ENCODE measurements at regions not wholly inside any gene's neighbourhood (a gene's known extent, or its start where the extent isn't known, plus 50 kb on each side); places are given as distances from the start of the nearest gene placed in this dataset.
A peak's percentile ranks its signal among the peaks of the same experiment; 100 is the strongest.

DNA sequence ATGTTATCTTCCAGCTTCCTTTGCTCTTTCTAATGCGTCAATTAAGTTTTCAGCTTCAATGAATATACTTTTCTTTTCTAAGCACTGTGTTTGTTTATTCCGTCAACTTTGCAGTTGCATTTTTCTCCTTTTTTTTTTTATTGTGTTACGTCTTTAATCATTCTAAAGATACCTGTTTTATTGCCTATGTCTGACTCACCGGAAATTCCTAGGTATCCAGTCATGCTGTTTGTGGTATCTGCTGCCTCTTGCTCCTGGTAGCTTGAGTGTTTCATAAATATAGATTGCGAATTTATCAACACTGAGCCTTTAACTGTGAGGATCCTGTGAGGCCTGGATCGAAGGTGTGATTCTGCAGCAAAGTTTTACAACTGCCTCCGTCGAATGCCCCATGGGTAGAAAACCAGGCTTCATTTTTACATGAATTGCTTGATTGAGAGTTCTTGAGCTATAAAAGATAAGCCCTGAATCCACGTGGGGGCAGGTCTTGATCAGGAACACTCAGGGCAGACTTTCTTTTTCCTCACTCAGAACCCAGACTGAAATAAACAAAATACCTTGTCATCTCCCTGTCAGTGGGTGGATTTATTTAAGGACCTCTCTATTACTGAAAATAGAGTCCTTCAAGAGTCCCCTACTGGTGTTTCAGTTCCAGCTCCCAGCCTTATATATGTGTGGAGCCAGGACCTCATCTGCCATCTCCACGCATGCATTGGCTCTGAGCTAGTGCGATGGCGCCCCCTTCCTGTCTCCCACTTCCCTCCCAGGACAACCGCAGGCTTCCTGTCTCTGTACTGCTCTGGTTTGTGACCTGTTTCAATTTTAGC lies 60.1 kb upstream of the LRRC1 start:
- DNase-seq (peak in 1 of 3 donors; percentile 36), ATAC-seq (peak; percentile 53 to 60 (median 60))
- TF ChIP-seq, protein P1, sequence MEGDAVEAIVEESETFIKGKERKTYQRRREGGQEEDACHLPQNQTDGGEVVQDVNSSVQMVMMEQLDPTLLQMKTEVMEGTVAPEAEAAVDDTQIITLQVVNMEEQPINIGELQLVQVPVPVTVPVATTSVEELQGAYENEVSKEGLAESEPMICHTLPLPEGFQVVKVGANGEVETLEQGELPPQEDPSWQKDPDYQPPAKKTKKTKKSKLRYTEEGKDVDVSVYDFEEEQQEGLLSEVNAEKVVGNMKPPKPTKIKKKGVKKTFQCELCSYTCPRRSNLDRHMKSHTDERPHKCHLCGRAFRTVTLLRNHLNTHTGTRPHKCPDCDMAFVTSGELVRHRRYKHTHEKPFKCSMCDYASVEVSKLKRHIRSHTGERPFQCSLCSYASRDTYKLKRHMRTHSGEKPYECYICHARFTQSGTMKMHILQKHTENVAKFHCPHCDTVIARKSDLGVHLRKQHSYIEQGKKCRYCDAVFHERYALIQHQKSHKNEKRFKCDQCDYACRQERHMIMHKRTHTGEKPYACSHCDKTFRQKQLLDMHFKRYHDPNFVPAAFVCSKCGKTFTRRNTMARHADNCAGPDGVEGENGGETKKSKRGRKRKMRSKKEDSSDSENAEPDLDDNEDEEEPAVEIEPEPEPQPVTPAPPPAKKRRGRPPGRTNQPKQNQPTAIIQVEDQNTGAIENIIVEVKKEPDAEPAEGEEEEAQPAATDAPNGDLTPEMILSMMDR (IDR thresholded peaks at IDR 0.05), result peak in 3 of 4 donors; percentile 13 to 37 (median 24)
- TF ChIP-seq POLR2A (IDR thresholded peaks at IDR 0.05), result no peak
- Histone ChIP-seq H3K36me3 (no peaks in the 10 kb centered on the region), H3K9me3 (no peaks in the 10 kb centered on the region), H3K4me1 (no peaks in the 10 kb centered on the region), H3K27me3 (no peaks in the 10 kb centered on the region), H3K4me3 (no peak overlapping the region), H3K27ac (no peak overlapping the region)
- intact Hi-C loops (cut with DNase I), result no loop called here
- WGBS (ENCODE audit: insufficient coverage, low coverage, low lambda C conversion rate, missing lambda C conversion rate), result 54% methylated on average over 13 of the region's 13 CpGs

DNA sequence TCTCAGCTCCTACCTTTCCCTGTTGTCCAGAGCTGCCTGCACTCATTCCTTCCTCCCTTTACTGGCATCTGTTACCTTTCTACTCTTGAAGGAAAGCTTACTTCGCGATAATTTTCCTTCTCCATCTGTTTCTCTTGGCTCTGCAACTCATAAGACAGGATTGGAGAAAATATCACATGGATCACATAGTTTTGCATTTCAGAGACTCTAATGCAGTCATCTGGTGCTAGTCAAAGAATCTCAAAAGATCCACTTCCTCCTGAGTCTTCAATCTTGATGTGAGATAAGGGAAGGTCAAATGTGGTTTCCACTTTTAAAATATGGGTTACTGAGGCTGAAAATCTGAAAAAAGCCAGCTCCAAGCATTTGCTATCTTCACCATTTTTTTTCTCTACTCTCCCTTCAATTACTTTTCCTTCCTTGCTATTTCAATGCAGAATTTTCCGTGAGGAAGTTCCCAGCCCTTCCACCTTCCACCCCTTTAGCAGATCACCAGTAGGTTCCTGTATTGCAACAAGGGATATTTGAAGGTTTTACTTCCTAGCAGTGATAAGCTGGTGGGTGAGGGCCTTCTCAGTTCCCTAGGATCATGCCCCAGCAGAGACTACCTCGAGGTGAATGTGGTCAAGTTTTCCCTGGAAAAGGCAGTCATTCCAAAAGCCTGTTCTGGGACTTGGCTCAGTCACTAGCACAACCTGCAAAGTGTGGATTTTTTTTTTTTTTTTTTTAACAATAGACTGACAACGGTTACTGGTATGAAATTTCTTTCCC lies 62.8 kb upstream of the LRRC1 start:
- no peak for TF ChIP-seq POLR2A (IDR thresholded peaks at IDR 0.05)
- TF ChIP-seq, protein P1 (IDR thresholded peaks at IDR 0.05), result no peak
- intact Hi-C loops (cut with DNase I), result no loop called here
- no peaks in the 10 kb centered on the region for H3K36me3 ChIP-seq

DNA sequence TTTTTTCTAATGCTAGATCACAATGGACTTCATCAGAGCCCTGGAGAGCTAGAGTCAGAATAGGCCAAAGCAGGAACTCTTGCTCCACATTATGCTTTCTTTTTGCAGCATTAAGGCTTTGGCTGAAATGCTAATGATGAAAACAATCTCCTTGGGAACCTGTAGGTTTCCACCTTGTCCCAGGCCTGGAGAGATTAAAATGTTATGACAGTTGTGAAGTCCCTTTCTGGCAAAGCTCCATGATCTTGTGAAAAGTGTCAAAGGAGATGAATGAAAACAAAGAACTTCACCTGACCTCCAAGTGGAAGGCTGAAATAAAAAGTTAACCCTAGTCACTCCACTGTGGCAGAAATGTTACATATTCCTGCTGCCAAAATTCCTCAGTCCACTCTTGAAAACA lies 64.0 kb upstream of the LRRC1 start:
- Histone ChIP-seq H3K27ac (no peak overlapping the region), H3K27me3 (no peaks in the 10 kb centered on the region), H3K4me1 (peaks cover 0 to 3% (median 0%) of the 10 kb centered on the region in 4 donors), H3K9me3 (no peaks in the 10 kb centered on the region), H3K4me3 (no peak overlapping the region), H3K36me3 (no peaks in the 10 kb centered on the region)
- ATAC-seq, result no peak
- TF ChIP-seq POLR2A (IDR thresholded peaks at IDR 0.05), result no peak
- TF ChIP-seq, protein P1 (IDR thresholded peaks at IDR 0.05), result no peak
- DNase-seq, result no peak
- intact Hi-C loops (cut with DNase I), result no loop called here

More for the DNA sequence above, 62.8 kb upstream of the LRRC1 start:
- no peak overlapping the region for H3K4me3 ChIP-seq
- no peaks in the 10 kb centered on the region for H3K9me3 ChIP-seq
- 59% methylated on average over 5 of the region's 5 CpGs for WGBS (ENCODE audit: insufficient coverage, low coverage, low lambda C conversion rate, missing lambda C conversion rate)
- no peak for DNase-seq
- no peak overlapping the region for H3K27ac ChIP-seq
- no peaks in the 10 kb centered on the region for H3K27me3 ChIP-seq
- no peak for ATAC-seq
- peaks cover 0 to 3% (median 0%) of the 10 kb centered on the region in 4 donors for H3K4me1 ChIP-seq

DNA sequence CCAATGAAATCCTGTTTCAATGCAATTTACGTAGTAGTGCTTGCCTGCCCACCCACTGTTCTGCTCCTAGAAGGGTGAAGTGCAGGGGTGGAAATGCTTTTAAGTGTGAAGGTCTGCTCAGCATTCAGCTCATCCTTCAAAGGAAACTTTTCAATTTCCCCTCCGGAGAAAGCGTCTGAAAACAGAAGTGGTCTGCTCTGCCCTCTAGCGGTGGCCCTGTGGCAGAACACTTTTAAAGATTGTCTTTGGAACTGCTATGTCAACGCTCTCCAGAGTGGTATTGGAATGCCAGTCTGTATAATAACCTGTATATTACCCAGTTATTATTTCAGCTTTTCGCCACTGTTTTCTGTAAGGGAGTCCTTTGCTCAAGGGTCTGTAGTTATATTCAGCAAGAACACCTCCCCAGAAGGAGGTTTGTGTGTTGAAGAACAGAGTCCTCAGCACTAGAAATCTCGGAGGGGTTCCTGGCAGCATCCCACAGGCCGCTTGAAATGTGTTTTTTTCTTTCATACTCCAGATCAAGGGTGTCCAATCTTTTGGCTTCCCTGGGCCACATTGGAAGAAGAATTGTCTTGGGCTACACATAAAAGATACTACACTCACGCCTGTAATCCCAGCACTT lies 63.1 kb upstream of the KLHL31 start:
- Histone ChIP-seq H3K36me3 (no peaks in the 10 kb centered on the region), H3K27ac (no peak overlapping the region), H3K27me3 (no peaks in the 10 kb centered on the region), H3K4me3 (no peak overlapping the region), H3K4me1 (peaks cover 0 to 3% (median 0%) of the 10 kb centered on the region in 4 donors), H3K9me3 (no peaks in the 10 kb centered on the region)
- intact Hi-C loops (cut with DNase I), result loop anchor here (10.0 kb wide), 2 partner anchors 226 to 234 kb away; no protein-coding TSS in a partner anchor
- ATAC-seq (peak; percentile 81 to 86 (median 83)), DNase-seq (peak in 2 of 3 donors; percentile 46 to 53)
- no peak for TF ChIP-seq POLR2A (IDR thresholded peaks at IDR 0.05)
- TF ChIP-seq, protein P1 (IDR thresholded peaks at IDR 0.05), result peak; percentile 84 to 94 (median 90)
- 12% methylated on average over 8 of the region's 9 CpGs for WGBS (ENCODE audit: insufficient coverage, low coverage, low lambda C conversion rate, missing lambda C conversion rate)
